Astrocyte (in vitro differentiated cells and primary cell): ENCODE measurements at regions not wholly inside any gene's neighbourhood (a gene's known extent, or its start where the extent isn't known, plus 50 kb on each side); places are given as distances from the start of the nearest gene placed in this dataset.

Experiments
- CTCF ChIP-seq: IDR thresholded peaks from 2 replicates; pipeline ENCODE4 v1.5.1; 2011; ENCODE audit warnings: low read depth, mild to moderate bottlenecking, inconsistent platforms, low read length, moderate library complexity; ENCODE audit not compliant: insufficient read depth
- EZH2 ChIP-seq: IDR thresholded peaks from 2 replicates; pipeline ENCODE4 v1.6.1; 2012; ENCODE audit warnings: mild to moderate bottlenecking, low read length, inconsistent platforms; ENCODE audit not compliant: insufficient read depth

GRCh38 chr21:34278451-34278850 is 85.4 kb upstream of the KCNE2 start:
- TF ChIP-seq CTCF, result no peak
- no peak for TF ChIP-seq EZH2
